Aorta (tissue), 5 donors: ENCODE measurements at regions not wholly inside any gene's neighbourhood (a gene's known extent, or its start where the extent isn't known, plus 50 kb on each side); places are given as distances from the start of the nearest gene placed in this dataset.

Experiments used
- ATAC-seq: fragments of 200-7000 bp; cut with Tn5 transposase; one replicate; pipeline ENCODE4 v1.9.1; 2022; ENCODE audit warnings: moderate library complexity; ENCODE audit not compliant: low FRiP score
- DNase-seq, 2 donors: peaks; one replicate each; pipeline ENCODE4 v3.0.0-alpha.2; 2020
- H3K27ac ChIP-seq, 2 donors: one replicate each; pipeline ENCODE4 v1.5.1; 2013; ENCODE audit warnings: low read length in 2 of 2, mild to moderate bottlenecking in 2 of 2, moderate library complexity in 2 of 2, control low read depth in 1 of 2, inconsistent platforms in 1 of 2, low read depth in 1 of 2
- H3K27me3 ChIP-seq, 2 donors: one replicate each; pipeline ENCODE4 v1.6.1; 2013; ENCODE audit warnings: control low read depth in 1 of 2, low read length in 1 of 2, mild to moderate bottlenecking in 1 of 2, moderate library complexity in 1 of 2; ENCODE audit not compliant: insufficient read depth in 2 of 2, control insufficient read depth in 1 of 2
- H3K36me3 ChIP-seq, 2 donors: one replicate each; pipeline ENCODE4 v1.6.1; 2013; ENCODE audit warnings: control low read depth in 1 of 2, low read length in 1 of 2, mild to moderate bottlenecking in 1 of 2; ENCODE audit not compliant: insufficient read depth in 2 of 2, control insufficient read depth in 1 of 2
- H3K4me1 ChIP-seq, 2 donors: one replicate each; pipeline ENCODE4 v1.6.1; 2013; ENCODE audit warnings: low read length in 2 of 2, control low read depth in 1 of 2, mild to moderate bottlenecking in 1 of 2, moderate library complexity in 1 of 2; ENCODE audit not compliant: insufficient read depth in 2 of 2, control insufficient read depth in 1 of 2
- H3K4me3 ChIP-seq, 2 donors: one replicate each; pipeline ENCODE4 v1.5.1; 2013; ENCODE audit warnings: low read length in 2 of 2, control low read depth in 1 of 2, mild to moderate bottlenecking in 1 of 2
- H3K9me3 ChIP-seq: one replicate; pipeline ENCODE4 v1.6.1; 2013; ENCODE audit warnings: mild to moderate bottlenecking, low read length; ENCODE audit not compliant: control insufficient read depth
- WGBS, 2 donors: extraction: QIAGEN DNeasy Blood & Tissue Kit; methylation state at CpG; one replicate each; pipeline ENCODE4 v1.1.7; 2013; 5-methylcytosine and 5-hydroxymethylcytosine counted together
- intact Hi-C, 2 donors: fragments of 100-400 bp; cut with DNase I; formaldehyde crosslinking; loops; one replicate each; pipeline versions ENCODE4 v1.14.2 to v1.15.0; 2022
- donor health status: healthy with polysubstance abuse.
- donor health status: Bipolar disorder and iron deficiency.
- donor health status: DM: no; HTN: no; CAD: no.
- donor health status: DM: no; HTN: no; CAD: no.
- donor health status: DM: yes; HTN: yes; CAD: no.

DNA sequence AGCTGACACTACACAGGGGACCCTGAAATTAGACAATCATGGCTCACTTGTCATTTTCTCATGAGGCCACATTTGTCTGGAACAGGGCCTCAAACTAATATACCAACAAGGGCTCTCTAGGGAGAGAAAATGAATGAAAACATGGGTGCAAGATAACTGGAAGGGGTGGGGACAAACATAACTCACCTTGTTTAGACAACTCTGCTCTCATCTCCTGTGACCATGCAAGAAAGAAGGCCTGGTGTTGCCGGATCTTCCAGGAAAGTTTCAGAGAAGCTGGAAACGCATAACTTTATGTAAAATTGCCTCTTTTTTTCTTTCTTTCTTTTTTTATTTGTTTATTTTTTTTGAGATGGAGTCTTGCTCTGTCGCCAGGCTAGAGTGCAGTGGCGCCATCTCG, 80.4 kb upstream of the SPRED2 start:
- H3K27ac ChIP-seq, result no peak overlapping the region
- no peaks in the 10 kb centered on the region for H3K9me3 ChIP-seq
- intact Hi-C loops, result no loop called here
- H3K4me3 ChIP-seq, result no peak overlapping the region
- no peaks in the 10 kb centered on the region for H3K4me1 ChIP-seq
- H3K36me3 ChIP-seq, result no peaks in the 10 kb centered on the region
- H3K27me3 ChIP-seq, result no peaks in the 10 kb centered on the region
- WGBS, 2 donors, result 95 to 97% methylated on average over 5 of the region's 5 CpGs
- ATAC-seq, result no peak
- DNase-seq, result no peak

DNA sequence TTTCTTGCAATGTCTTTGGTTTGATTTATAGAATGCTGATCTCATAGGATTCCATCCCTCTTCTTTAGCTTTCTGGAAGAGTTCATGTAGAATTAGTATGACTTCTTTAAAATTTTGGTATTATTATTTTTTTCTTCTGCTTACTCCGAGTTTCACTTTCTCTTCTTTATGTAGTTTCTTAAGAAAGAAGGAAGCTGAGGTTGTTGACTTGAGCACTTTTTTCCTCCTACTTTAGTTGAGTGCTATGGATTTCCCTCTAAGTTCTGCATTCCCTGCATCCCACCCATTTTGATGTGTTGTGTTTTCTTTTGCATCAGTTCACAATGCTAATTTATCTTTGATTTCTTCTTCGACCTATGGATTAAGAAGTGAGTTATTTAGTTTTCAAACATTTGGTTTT, 78.9 kb upstream of the SPRED2 start:
- no peak overlapping the region for H3K4me3 ChIP-seq
- no peaks in the 10 kb centered on the region for H3K27me3 ChIP-seq

DNA sequence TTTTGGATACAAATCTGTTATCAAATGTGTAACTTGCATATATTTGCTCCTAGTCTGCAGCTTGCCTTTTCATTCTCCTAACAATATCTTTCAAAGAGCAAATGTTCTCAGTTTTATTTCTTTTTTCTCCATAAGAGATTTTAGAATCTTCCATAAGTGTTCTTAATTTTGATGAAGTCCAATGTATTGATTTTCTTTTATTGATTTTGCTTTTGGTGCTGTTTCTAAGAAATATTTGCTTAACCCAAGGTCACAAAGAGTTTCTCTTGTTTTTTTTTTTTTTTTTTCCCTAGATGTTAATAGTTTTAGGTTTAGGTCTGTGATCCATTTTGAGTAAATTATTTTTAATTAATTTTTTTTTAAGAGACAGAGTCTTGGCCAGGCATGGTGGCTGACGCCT, 75.8 kb upstream of the SPRED2 start:
- Histone ChIP-seq H3K36me3 (no peaks in the 10 kb centered on the region), H3K27me3 (no peaks in the 10 kb centered on the region), H3K4me1 (no peaks in the 10 kb centered on the region), H3K4me3 (no peak overlapping the region), H3K27ac (no peak overlapping the region), H3K9me3 (no peaks in the 10 kb centered on the region)
- intact Hi-C loops, result no loop called here
- ATAC-seq (no peak), DNase-seq (no peak)
- 96% methylated on average over 1 of the region's 1 CpG for WGBS, 2 donors

More for the DNA sequence above, 78.9 kb upstream of the SPRED2 start:
- no peak for DNase-seq
- 81 to 82% methylated on average over 2 of the region's 2 CpGs for WGBS, 2 donors
- no peaks in the 10 kb centered on the region for H3K9me3 ChIP-seq
- no peak for ATAC-seq
- intact Hi-C loops, result no loop called here
- H3K36me3 ChIP-seq, result no peaks in the 10 kb centered on the region
- no peaks in the 10 kb centered on the region for H3K4me1 ChIP-seq
- H3K27ac ChIP-seq, result no peak overlapping the region

DNA sequence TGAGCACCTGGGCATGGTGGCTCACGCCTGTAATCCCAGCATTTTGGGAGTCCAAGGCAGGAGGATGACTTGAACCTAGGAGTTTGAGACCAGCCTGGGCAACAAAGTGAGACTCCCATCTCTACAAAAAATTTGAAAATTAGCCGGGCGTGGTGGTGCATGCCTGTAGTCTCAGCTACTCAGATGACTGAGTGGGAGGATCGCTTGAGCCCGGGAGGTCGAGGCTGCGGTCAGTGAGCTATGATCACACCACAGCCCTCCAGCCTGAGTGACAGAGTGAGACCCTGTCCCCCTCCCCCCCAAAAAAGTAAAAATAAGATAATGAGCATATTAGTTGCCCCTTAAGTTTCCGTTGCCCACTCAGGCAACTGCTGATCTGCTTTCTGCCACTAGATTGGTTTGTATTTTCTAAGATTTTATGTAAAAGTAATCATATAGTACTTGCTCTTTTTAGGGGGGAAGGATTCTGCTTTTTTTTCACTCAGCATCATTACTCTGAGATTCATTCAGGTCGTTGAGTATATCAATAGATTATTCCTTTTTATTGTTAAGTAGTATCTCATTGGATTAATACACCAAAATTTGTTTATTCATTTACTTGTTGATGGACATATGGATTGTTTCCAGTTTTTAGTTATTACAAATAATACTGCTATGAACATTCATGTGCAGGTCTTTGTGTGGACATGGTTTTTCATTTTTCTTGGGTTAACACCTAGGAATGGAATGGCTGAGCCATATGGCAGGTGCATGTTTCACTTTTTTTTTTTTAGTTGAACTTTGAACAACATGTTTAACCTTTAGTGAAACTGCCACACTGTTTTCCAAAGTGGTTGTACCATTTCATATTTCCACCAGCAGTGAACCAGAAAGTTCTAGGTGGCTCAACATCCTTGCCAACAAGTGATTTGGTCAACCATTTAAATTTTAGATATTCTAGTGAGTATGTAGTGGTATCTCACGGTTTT, 75.0 kb upstream of the SPRED2 start:
- no peaks in the 10 kb centered on the region for H3K4me1 ChIP-seq
- intact Hi-C loops, result no loop called here
- 86 to 87% methylated on average over 10 of the region's 10 CpGs for WGBS, 2 donors
- H3K36me3 ChIP-seq, result no peaks in the 10 kb centered on the region
- DNase-seq, result no peak
- H3K4me3 ChIP-seq, result no peak overlapping the region
- no peak for ATAC-seq
- no peaks in the 10 kb centered on the region for H3K9me3 ChIP-seq
- H3K27me3 ChIP-seq, result no peaks in the 10 kb centered on the region
- no peak overlapping the region for H3K27ac ChIP-seq

DNA sequence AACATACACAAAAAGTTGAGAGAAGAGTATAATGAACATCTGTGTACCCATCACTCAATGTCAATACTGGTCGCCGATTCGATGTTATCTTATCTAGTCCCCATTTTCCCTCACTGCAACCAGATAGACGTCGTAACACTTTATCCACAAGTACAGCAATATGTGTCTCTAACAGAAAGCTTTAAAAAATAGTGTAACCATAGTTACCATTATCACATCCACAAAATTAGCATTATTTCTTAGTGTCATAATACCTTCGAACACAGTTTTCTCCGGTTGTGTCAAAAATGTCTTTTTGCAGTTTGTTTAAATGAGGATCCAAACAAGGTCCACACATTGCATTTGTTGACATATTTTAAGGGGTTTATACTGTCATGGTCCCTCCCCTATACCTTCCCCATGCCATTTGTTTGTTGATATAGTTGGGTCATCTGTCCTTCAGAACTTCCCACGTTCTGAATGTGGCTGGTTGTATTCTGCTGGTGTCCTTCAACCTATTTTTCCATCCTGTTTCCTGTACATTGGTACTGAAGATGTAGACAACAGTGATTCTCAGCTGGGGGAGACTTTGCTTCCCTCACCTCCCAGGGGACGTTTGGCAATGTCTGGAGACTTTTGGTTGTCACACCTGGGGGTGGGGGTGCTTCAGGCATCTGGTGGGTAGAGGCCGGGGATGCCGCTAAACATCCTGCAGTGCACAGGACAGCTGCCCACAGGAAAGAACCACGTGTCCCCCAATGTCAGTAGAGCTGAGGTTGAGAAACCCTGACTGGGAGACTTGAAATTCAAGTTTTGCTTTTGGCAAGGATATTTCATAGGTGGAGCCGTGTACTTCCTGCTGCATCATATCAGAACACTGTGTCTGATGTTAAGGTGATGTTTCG, 72.7 kb upstream of the SPRED2 start:
- Histone ChIP-seq H3K27me3 (no peaks in the 10 kb centered on the region), H3K9me3 (no peaks in the 10 kb centered on the region), H3K36me3 (no peaks in the 10 kb centered on the region), H3K27ac (no peak overlapping the region), H3K4me1 (no peaks in the 10 kb centered on the region), H3K4me3 (no peak overlapping the region)
- no peak for DNase-seq
- no peak for ATAC-seq
- intact Hi-C loops, result no loop called here
- WGBS, 2 donors, result 72% methylated on average over 14 of the region's 14 CpGs

DNA sequence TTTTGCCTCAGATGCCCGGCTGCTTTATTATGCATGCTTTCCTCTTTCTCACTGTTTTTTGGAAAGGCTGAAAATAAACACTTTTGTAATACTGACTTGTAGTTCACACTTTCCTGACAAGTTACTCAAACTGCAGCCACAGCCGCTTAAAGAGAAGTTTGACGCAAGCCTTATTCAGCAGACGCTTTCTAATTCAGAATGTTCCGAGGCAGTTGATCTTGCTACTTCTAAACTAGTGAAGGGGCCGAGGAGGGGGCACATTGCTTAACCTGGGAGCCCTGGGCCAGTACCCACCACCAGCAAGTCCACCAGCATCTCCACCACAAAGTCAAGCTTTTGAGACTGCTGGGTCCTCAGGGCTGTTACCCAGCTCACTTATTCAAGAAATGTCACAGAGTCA, 71.8 kb upstream of the SPRED2 start:
- Histone ChIP-seq H3K4me3 (no peak overlapping the region), H3K36me3 (no peaks in the 10 kb centered on the region), H3K27ac (no peak overlapping the region), H3K4me1 (no peaks in the 10 kb centered on the region), H3K9me3 (no peaks in the 10 kb centered on the region), H3K27me3 (no peaks in the 10 kb centered on the region)
- ATAC-seq (no peak), DNase-seq (no peak)
- 82 to 86% methylated on average over 6 of the region's 6 CpGs for whole genome bisulfite sequencing, 2 donors
- intact Hi-C loops, result no loop called here

DNA sequence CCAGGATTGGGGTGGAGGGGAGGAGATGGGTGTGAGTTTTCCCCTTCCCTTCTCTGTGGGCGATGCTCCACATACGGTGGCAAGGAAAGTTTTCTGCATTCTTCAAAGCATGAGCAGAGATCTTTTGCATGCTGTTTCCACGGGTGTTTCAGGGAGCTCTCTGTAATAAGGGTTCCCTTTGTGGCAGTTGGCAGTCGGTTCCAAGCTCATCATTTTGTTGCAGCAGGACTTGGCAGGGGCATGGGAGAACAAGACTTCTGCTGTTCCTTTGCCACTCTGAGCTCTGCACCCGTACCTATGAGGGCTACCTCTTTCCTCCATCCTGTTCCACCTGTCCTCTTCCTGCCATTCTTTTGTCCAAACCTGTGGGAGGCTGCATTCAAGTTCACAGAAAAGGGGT, 71.3 kb upstream of the SPRED2 start:
- Histone ChIP-seq H3K27me3 (no peaks in the 10 kb centered on the region), H3K4me1 (no peaks in the 10 kb centered on the region), H3K9me3 (no peaks in the 10 kb centered on the region), H3K27ac (no peak overlapping the region), H3K36me3 (no peaks in the 10 kb centered on the region), H3K4me3 (no peak overlapping the region)
- intact Hi-C loops, result no loop called here
- ATAC-seq, result no peak
- no peak for DNase-seq
- 69 to 70% methylated on average over 5 of the region's 5 CpGs for WGBS, 2 donors

DNA sequence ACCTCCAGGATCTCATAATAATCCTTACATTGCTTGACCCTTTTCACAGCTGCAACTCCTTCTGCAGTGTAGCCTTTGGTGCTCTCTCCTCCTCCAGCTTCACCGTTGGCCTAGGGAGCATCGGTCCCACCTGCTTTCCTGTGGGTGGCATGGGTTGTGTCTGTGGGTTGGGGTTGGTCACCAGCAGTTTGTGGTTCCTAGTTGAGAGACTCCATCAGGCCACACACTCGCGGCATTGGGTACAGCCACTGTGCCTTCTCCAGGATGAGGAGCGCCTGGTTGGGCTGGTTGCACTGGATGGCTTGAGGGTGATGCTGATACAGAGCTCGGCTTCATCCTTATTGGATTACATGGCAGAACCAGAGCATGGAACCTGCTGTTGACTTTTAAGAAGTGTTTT, 69.4 kb upstream of the SPRED2 start:
- intact Hi-C loops, result no loop called here
- Histone ChIP-seq H3K27ac (no peak overlapping the region), H3K9me3 (no peaks in the 10 kb centered on the region), H3K4me3 (no peak overlapping the region), H3K4me1 (no peaks in the 10 kb centered on the region), H3K36me3 (no peaks in the 10 kb centered on the region), H3K27me3 (no peaks in the 10 kb centered on the region)
- ATAC-seq (no peak), DNase-seq (no peak)
- WGBS, 2 donors, result 94 to 99% methylated on average over 6 of the region's 6 CpGs
